ENCODE measurements at regions not wholly inside any gene's neighbourhood (a gene's known extent, or its start where the extent isn't known, plus 50 kb on each side); places are given as distances from the start of the nearest gene placed in this dataset.

DNA sequence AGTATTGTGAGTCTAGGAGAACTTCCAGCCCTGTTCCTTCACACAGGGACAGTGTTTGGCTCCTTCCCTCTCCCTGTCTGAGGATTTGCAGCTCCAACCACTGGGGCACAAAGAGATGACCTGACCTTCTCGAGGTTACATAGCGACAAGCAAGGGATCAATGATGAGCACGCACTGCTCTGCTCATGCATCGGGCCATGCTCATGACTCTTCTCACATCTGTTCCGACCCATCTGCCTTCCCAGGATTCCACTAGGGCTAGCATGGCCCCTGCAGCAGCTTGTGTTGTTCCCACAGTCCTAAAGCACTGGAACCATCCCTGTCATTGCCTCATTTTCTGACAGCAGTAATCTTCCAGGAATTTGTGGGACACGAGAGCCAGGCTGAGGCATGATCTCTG, 78.8 kb upstream of the ARHGAP28 start:
- TF ChIP-seq, protein P1, sequence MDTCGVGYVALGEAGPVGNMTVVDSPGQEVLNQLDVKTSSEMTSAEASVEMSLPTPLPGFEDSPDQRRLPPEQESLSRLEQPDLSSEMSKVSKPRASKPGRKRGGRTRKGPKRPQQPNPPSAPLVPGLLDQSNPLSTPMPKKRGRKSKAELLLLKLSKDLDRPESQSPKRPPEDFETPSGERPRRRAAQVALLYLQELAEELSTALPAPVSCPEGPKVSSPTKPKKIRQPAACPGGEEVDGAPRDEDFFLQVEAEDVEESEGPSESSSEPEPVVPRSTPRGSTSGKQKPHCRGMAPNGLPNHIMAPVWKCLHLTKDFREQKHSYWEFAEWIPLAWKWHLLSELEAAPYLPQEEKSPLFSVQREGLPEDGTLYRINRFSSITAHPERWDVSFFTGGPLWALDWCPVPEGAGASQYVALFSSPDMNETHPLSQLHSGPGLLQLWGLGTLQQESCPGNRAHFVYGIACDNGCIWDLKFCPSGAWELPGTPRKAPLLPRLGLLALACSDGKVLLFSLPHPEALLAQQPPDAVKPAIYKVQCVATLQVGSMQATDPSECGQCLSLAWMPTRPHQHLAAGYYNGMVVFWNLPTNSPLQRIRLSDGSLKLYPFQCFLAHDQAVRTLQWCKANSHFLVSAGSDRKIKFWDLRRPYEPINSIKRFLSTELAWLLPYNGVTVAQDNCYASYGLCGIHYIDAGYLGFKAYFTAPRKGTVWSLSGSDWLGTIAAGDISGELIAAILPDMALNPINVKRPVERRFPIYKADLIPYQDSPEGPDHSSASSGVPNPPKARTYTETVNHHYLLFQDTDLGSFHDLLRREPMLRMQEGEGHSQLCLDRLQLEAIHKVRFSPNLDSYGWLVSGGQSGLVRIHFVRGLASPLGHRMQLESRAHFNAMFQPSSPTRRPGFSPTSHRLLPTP (IDR thresholded peaks at IDR 0.05; ENCODE audit: borderline replicate concordance, extremely low read depth, insufficient read length) = no peak
- TF ChIP-seq GABPB1 (CRISPR knock-in tag; IDR thresholded peaks at IDR 0.05) (no peak), ZNF24 (IDR thresholded peaks at IDR 0.05) (no peak), MEF2A (IDR thresholded peaks at IDR 0.05; ENCODE audit: control insufficient read depth, low read depth, low read length) (no peak), FOXJ3 (CRISPR knock-in tag; IDR thresholded peaks at IDR 0.05) (no peak), ZBTB7A (IDR thresholded peaks at IDR 0.05; ENCODE audit: borderline replicate concordance, control insufficient read depth, low read depth, low read length) (no peak), EZH2 (IDR thresholded peaks at IDR 0.05; ENCODE audit: borderline replicate concordance, low read depth, low read length) (no peak), EHMT2 (IDR thresholded peaks at IDR 0.05) (no peak), ESRRA (IDR thresholded peaks at IDR 0.05; ENCODE audit: borderline replicate concordance, low read depth) (no peak), JUN (IDR thresholded peaks at IDR 0.05; ENCODE audit: borderline replicate concordance, low read depth, low read length) (no peak), JUN (CRISPR knock-in tag; IDR thresholded peaks at IDR 0.05; ENCODE audit: borderline replicate concordance) (no peak), FOXP1 (CRISPR knock-in tag; IDR thresholded peaks at IDR 0.05) (no peak), PHF21A (IDR thresholded peaks at IDR 0.05; ENCODE audit: borderline replicate concordance, low read depth) (no peak)
- TF ChIP-seq, protein P2, sequence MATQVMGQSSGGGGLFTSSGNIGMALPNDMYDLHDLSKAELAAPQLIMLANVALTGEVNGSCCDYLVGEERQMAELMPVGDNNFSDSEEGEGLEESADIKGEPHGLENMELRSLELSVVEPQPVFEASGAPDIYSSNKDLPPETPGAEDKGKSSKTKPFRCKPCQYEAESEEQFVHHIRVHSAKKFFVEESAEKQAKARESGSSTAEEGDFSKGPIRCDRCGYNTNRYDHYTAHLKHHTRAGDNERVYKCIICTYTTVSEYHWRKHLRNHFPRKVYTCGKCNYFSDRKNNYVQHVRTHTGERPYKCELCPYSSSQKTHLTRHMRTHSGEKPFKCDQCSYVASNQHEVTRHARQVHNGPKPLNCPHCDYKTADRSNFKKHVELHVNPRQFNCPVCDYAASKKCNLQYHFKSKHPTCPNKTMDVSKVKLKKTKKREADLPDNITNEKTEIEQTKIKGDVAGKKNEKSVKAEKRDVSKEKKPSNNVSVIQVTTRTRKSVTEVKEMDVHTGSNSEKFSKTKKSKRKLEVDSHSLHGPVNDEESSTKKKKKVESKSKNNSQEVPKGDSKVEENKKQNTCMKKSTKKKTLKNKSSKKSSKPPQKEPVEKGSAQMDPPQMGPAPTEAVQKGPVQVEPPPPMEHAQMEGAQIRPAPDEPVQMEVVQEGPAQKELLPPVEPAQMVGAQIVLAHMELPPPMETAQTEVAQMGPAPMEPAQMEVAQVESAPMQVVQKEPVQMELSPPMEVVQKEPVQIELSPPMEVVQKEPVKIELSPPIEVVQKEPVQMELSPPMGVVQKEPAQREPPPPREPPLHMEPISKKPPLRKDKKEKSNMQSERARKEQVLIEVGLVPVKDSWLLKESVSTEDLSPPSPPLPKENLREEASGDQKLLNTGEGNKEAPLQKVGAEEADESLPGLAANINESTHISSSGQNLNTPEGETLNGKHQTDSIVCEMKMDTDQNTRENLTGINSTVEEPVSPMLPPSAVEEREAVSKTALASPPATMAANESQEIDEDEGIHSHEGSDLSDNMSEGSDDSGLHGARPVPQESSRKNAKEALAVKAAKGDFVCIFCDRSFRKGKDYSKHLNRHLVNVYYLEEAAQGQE (IDR thresholded peaks at IDR 0.05; ENCODE audit: borderline replicate concordance) = no peak
- TF ChIP-seq, protein P2 (CRISPR knock-in tag; IDR thresholded peaks at IDR 0.05; ENCODE audit: low read depth) = no peak
